ENCODE measurements at regions not wholly inside any gene's neighbourhood (a gene's known extent, or its start where the extent isn't known, plus 50 kb on each side); places are given as distances from the start of the nearest gene placed in this dataset.

DNA sequence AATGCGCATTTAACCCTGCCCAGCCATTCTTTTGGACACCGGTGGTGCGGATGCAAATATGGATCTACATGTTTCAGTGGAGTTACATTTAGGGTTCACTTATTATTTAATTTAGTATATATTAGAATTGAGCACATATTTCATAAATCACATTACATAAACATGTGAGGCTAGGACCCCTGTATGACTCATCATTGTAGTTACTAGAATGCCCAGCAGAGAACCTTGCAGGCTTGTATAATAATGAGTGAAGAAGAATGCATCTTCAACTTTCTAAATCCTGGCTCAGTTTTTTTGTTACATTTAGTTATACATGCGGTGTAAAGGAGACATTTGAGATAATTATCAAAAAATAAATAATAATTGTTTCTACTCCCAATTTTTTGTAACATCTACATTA is 369.0 kb downstream of the ATP23 start:
- Histone ChIP-seq H3K79me2 (ENCODE audit: insufficient read depth, low read length) (no peaks in the 10 kb centered on the region), H3K4me1 (ENCODE audit: control insufficient read depth in 1 of 2, insufficient read depth in 2 of 2, low read length in 2 of 2) (peaks cover 11 to 22% of the 10 kb centered on the region in 2 experiments), H3K9me2 (ENCODE audit: insufficient read depth) (no peaks in the 10 kb centered on the region; the same call in 1 of the 2 replicates), H4K20me1 (ENCODE audit: insufficient read depth) (no peaks in the 10 kb centered on the region), H3K4me3 (replicated peaks in 1 of 2; ENCODE audit: low read depth in 1 of 2, low read length in 2 of 2) (peak overlapping the region in 1 of 2 experiments; percentile 42; a peak in 1 of 4 replicates), H3K4me2 (ENCODE audit: low read length) (peak overlapping the region; percentile 64), H2AFZ (ENCODE audit: low read depth, low read length, poor library complexity, severe bottlenecking) (peak overlapping the region; percentile 97), H3K9me3 (ENCODE audit: control insufficient read depth in 1 of 2, insufficient read depth in 1 of 2, low read depth in 1 of 2, low read length in 2 of 2) (no peaks in the 10 kb centered on the region; a peak in 1 of 4 replicates), H3K9ac (ENCODE audit: low read length) (no peak overlapping the region), H3K27ac (ENCODE audit: low read depth, low read length) (peak overlapping the region; percentile 57; the same call in 1 of the 2 replicates), H3K36me3 (ENCODE audit: control insufficient read depth in 1 of 2, insufficient read depth in 2 of 2, low read length in 2 of 2) (no peaks in the 10 kb centered on the region), H3K27me3 (ENCODE audit: insufficient read depth, low read length) (no peaks in the 10 kb centered on the region)
- no TSS peak for BruUV-seq (replicated peaks)
- ATAC-seq (peak; percentile 59; the same call in 1 of the 2 replicates), DNase-seq (ENCODE audit: low read depth, low spot score) (no peak)
- ChIA-PET RAD21 (ENCODE audit: low non-redundant PET in 1 of 2, low total read pairs in 2 of 2, uncharacterized antibody in 2 of 2, unreplicated experiment in 2 of 2) (no interaction called here), POLR2A (no interaction called here), CTCF (no interaction called here)
- intact Hi-C loops (cut with micrococcal nuclease): no loop called here
- TF ChIP-seq, protein P1, sequence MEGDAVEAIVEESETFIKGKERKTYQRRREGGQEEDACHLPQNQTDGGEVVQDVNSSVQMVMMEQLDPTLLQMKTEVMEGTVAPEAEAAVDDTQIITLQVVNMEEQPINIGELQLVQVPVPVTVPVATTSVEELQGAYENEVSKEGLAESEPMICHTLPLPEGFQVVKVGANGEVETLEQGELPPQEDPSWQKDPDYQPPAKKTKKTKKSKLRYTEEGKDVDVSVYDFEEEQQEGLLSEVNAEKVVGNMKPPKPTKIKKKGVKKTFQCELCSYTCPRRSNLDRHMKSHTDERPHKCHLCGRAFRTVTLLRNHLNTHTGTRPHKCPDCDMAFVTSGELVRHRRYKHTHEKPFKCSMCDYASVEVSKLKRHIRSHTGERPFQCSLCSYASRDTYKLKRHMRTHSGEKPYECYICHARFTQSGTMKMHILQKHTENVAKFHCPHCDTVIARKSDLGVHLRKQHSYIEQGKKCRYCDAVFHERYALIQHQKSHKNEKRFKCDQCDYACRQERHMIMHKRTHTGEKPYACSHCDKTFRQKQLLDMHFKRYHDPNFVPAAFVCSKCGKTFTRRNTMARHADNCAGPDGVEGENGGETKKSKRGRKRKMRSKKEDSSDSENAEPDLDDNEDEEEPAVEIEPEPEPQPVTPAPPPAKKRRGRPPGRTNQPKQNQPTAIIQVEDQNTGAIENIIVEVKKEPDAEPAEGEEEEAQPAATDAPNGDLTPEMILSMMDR (IDR thresholded peaks at IDR 0.05 in 2 of 3, conservative IDR thresholded peaks at IDR 0.05 in 1 of 3; ENCODE audit: borderline replicate concordance in 1 of 3, insufficient read depth in 1 of 3, low read depth in 2 of 3, low read length in 2 of 3): no peak; a peak in 1 of 6 replicates
- TF ChIP-seq RAD21 (IDR thresholded peaks at IDR 0.05; ENCODE audit: low read depth) (no peak), EZH2phosphoT487 (IDR thresholded peaks at IDR 0.05; ENCODE audit: borderline replicate concordance) (no peak), CBX3 (IDR thresholded peaks at IDR 0.05; ENCODE audit: low read depth) (no peak), CEBPB (IDR thresholded peaks at IDR 0.05; ENCODE audit: low read depth) (no peak), JUND (IDR thresholded peaks at IDR 0.05) (no peak), ELF1 (IDR thresholded peaks at IDR 0.05; ENCODE audit: borderline replicate concordance, low read depth) (no peak), SP1 (IDR thresholded peaks at IDR 0.05; ENCODE audit: low read depth) (no peak), TCF7L2 (IDR thresholded peaks at IDR 0.05; ENCODE audit: borderline replicate concordance, extremely low read depth, insufficient read depth, insufficient read length) (no peak)
- TF ChIP-seq, protein P2, sequence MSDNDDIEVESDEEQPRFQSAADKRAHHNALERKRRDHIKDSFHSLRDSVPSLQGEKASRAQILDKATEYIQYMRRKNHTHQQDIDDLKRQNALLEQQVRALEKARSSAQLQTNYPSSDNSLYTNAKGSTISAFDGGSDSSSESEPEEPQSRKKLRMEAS (IDR thresholded peaks at IDR 0.05): no peak
- TF ChIP-seq, protein P3, sequence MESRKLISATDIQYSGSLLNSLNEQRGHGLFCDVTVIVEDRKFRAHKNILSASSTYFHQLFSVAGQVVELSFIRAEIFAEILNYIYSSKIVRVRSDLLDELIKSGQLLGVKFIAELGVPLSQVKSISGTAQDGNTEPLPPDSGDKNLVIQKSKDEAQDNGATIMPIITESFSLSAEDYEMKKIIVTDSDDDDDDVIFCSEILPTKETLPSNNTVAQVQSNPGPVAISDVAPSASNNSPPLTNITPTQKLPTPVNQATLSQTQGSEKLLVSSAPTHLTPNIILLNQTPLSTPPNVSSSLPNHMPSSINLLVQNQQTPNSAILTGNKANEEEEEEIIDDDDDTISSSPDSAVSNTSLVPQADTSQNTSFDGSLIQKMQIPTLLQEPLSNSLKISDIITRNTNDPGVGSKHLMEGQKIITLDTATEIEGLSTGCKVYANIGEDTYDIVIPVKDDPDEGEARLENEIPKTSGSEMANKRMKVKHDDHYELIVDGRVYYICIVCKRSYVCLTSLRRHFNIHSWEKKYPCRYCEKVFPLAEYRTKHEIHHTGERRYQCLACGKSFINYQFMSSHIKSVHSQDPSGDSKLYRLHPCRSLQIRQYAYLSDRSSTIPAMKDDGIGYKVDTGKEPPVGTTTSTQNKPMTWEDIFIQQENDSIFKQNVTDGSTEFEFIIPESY (IDR thresholded peaks at IDR 0.05; ENCODE audit: extremely low read depth, insufficient replicate concordance, low read length): no peak
- TF ChIP-seq, protein P4, sequence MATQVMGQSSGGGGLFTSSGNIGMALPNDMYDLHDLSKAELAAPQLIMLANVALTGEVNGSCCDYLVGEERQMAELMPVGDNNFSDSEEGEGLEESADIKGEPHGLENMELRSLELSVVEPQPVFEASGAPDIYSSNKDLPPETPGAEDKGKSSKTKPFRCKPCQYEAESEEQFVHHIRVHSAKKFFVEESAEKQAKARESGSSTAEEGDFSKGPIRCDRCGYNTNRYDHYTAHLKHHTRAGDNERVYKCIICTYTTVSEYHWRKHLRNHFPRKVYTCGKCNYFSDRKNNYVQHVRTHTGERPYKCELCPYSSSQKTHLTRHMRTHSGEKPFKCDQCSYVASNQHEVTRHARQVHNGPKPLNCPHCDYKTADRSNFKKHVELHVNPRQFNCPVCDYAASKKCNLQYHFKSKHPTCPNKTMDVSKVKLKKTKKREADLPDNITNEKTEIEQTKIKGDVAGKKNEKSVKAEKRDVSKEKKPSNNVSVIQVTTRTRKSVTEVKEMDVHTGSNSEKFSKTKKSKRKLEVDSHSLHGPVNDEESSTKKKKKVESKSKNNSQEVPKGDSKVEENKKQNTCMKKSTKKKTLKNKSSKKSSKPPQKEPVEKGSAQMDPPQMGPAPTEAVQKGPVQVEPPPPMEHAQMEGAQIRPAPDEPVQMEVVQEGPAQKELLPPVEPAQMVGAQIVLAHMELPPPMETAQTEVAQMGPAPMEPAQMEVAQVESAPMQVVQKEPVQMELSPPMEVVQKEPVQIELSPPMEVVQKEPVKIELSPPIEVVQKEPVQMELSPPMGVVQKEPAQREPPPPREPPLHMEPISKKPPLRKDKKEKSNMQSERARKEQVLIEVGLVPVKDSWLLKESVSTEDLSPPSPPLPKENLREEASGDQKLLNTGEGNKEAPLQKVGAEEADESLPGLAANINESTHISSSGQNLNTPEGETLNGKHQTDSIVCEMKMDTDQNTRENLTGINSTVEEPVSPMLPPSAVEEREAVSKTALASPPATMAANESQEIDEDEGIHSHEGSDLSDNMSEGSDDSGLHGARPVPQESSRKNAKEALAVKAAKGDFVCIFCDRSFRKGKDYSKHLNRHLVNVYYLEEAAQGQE (IDR thresholded peaks at IDR 0.05; ENCODE audit: low read depth): no peak
